ENCODE measurements at regions not wholly inside any gene's neighbourhood (a gene's known extent, or its start where the extent isn't known, plus 50 kb on each side); places are given as distances from the start of the nearest gene placed in this dataset.

DNA sequence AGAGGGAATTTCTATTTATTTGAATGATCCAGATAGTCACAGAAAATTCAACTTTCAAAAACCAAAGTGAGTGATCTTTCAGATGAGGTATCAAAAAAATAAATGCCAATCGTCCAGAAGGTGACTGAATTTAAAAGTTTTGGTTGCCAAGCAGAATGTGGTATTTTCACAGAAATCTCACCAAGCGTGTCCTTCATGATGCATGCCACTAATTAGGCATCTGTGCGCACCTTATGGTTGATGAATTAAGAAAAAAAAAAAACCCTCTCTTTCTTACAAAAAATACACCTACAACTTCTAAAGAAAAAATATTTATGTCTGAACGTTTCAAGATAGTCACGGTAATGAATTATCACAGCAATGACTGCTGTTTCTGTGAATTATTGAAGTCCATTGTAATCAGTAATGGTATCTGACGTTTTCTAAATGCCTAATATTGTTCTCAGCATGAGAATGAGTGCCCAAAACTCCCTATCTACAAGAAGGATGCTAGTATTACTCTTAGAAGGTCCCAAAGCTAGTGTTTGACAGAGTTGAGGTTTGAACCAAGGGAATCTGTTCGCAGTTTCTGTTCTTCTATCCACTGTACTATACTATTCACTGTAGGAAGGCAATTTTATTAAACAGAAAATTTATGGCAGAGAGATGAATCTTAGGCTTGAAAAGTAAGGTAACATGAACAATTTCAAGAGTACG is 219.6 kb upstream of the NETO1 start:
- no peak for TF ChIP-seq POLR2A (IDR thresholded peaks at IDR 0.05; ENCODE audit: low read depth)
- TF ChIP-seq, protein P1, sequence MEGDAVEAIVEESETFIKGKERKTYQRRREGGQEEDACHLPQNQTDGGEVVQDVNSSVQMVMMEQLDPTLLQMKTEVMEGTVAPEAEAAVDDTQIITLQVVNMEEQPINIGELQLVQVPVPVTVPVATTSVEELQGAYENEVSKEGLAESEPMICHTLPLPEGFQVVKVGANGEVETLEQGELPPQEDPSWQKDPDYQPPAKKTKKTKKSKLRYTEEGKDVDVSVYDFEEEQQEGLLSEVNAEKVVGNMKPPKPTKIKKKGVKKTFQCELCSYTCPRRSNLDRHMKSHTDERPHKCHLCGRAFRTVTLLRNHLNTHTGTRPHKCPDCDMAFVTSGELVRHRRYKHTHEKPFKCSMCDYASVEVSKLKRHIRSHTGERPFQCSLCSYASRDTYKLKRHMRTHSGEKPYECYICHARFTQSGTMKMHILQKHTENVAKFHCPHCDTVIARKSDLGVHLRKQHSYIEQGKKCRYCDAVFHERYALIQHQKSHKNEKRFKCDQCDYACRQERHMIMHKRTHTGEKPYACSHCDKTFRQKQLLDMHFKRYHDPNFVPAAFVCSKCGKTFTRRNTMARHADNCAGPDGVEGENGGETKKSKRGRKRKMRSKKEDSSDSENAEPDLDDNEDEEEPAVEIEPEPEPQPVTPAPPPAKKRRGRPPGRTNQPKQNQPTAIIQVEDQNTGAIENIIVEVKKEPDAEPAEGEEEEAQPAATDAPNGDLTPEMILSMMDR (IDR thresholded peaks at IDR 0.05): no peak
- no peak for TF ChIP-seq EP300 (IDR thresholded peaks at IDR 0.05)
- TF ChIP-seq POLR2AphosphoS5 (IDR thresholded peaks at IDR 0.05): no peak
